Fibroblast of skin of left quadriceps (primary cell): ENCODE measurements at regions not wholly inside any gene's neighbourhood (a gene's known extent, or its start where the extent isn't known, plus 50 kb on each side); places are given as distances from the start of the nearest gene placed in this dataset.

Source experiments
- DNase-seq, 2 experiments: peaks; one replicate each; pipeline ENCODE4 v3.0.0-alpha.2; 2013; ENCODE audit warnings: low read depth in 2 of 2

DNA sequence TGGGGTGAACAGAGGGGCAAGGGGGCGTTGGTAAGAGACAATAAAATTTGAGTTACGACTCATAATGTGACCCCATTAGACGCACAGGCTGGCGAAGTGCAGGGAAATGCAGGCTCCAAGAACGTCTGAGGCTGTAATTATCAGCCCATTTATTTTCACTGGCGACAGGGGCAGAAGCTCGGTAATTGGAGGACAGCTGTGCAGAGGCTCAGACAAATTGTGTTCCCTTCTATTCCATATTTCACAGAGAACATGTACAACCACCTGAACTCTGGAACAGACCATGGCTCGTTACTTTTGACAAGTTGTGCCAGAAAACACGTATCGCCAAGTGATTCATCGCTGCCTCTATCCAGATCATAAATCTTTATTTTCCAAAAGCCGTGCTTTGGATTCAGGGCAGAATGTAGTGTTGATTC, 137.3 kb upstream of the FRMD4A start:
- no peak for DNase-seq

DNA sequence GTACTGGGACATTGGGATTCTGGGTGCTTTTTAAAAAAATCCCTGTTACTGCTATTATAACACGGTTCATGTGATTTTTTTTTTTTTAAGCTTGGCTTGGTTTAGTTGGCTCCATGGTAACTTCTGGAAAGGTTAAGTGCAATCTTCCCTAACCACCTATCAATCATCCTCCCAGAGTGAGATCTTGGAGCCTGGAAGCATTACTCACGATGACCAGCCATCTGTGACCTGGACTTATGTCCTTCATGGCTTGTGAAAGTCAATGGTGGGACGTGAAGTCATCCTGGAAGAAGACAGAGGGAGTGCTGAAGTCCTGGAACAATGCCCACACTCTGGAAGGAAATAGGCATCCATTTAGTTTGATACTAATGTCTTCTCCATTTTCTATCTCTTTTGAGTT, 135.5 kb upstream of the FRMD4A start:
- no peak for DNase-seq

DNA sequence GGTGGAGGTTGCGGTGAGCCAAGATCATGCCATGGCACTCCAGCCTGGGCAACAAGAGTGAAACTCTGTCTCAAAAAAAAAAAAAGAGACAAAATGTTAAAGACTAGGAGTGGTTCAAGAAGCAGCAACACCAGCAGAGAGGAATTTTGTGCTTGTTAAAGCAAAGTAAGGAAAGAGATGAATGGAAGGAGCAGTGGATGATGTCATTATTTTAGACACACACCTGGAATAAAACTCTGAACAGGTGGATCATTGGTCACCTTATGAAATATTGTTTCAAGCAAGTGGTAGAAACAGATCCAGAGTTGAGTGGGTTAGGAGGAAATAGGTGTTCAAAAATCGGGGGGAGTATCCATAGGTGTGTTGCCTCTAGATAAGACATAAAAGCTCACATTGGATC, 129.7 kb upstream of the FRMD4A start:
- no peak for DNase-seq

DNA sequence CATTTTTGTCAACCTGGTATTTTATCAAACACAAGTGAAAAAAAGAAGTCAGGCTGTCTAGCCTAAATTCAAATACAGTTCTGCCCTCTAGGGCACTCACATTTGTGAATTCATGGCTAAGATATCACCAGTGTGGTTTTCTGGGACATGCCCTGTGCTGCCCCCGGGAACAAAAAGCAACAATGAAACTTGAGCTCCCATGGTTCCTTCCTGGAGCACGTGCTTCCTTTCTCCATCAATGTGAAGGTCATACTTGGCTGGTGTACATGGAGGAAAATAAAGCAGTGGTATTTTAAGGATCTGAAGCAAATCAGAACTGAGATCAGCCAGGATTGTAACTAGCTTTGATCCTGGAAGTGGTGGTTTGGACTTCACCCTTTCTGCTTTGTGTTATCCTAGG, 128.9 kb upstream of the FRMD4A start:
- DNase-seq: no peak

- DNase-seq: no peak
Observed at GRCh38 chr10:14456870-14457266, 126.1 kb upstream of the FRMD4A start.

GRCh38 chr10:14456218-14456869, 125.6 kb upstream of the FRMD4A start:
- no peak for DNase-seq

GRCh38 chr10:14454629-14455028, 123.9 kb upstream of the FRMD4A start:
- no peak for DNase-seq

- no peak for DNase-seq
Observed at GRCh38 chr10:14454206-14454605, 123.5 kb upstream of the FRMD4A start.

DNA sequence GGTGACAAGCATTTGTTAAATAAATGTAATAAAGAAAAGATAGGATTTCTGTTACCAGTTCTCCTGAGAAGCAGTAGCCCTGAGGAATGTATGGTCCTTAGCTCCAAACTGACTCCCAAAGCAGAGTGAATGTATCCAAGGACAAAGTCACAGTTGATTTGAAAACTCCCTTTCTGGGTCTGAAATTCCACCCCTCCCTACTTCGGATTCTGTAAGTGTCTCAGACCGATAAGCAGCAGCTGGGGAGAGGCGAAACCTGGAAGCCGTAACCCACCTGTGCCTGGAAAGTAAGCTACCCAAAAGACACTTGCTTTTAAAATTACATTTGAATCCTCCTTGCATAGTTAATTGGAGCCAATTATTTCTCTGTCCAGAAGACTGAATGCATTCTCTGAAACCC, 122.9 kb upstream of the FRMD4A start:
- DNase-seq: no peak

DNA sequence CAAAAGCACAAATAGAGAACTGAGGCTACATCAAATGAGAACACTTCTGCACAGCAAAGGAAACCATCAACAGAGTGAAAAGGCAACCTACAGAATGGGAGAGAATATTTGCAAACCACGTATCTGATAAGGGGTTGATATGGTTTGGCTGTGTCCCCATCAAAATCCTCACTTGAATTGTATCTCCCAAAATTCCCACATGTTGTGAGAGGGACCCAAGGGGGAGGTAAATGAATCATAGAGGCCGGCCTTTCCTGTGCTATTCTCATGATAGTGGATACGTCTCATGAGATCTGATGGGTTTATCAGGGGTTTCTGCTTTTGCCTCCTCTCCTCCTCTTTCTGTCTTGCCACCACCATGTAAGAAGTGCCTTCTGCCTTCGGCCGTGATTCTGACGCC, 120.6 kb upstream of the FRMD4A start:
- no peak for DNase-seq

GRCh38 chr10:14450041-14450491, 119.3 kb upstream of the FRMD4A start:
- DNase-seq: no peak

- DNase-seq: no peak
Observed at GRCh38 chr10:14449293-14449815, 118.6 kb upstream of the FRMD4A start.

- DNase-seq: no peak
Observed at GRCh38 chr10:14448197-14448990, 117.7 kb upstream of the FRMD4A start.

DNA sequence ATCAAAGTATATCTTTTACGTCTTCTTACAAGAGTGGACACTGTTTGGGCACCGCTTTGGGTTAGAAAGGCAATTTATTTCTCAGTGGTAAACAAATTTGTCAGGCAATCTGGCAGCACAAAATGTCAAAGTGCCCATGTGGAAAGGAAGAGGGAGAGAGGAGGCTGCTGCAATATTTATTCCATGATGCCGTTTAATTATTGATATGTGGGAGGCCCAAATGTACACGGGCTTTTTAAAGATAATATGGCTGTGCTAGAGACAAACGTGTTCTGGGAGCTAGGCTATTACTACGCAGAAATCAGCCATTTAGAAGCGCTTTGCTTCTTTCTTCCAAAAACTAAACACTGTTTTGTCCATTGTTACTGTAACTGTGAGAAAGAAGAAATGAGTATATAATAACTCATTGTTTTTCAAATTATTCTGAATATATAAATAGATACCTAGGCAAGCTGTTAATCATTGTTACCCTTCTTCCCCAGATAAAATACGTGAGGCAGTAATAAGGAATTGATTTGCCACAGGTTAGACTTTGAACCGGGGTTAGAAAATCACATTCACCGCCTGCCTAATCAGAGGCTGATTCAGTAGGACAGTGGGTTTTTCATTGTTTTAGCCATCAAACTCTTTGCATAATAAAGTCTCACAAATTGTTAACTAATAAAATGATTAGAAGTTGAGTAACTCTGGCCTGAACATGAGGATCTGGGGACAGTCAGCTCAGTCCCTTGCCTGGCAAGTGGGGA, 116.5 kb upstream of the FRMD4A start:
- no peak for DNase-seq

DNA sequence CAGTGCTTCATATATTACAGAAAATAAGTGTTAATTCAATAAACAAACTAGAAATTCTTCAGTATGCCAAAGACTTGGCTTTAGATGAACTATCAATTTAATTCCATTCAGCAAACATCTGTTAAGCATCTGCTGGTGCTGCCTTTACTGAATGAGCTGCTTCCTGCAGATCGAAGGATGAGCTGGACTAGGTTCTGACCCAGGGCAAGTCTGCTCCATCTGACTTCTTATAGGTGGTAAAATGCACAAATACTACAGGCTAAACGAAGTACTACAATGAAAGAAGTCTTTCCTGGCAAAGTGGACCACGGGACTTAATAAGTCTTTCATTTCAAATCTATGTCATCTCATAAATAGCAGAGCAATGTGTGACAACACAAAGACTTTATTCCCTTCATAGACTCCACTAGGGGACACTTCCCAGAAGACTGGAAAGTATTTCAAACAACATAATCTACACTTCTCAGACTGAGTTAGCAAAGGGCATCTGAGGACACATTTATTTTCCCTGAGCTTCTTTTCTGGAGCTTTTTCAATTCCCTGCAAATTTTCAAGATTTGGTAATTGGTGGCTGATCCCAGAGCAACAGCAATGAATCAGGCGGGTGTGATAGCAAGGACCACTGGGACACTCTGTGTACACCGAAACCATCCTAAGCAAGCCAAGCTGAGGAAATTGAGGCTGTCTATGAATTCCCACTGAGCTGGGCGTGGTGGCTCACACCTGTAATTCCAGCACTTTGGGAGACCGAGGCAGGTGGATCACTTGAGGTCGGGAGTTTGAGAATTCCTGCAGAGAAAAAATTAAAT, 108.9 kb upstream of the FRMD4A start:
- no peak for DNase-seq

GRCh38 chr10:14438576-14438975, 107.9 kb upstream of the FRMD4A start:
- DNase-seq: no peak

GRCh38 chr10:14438057-14438456, 107.3 kb upstream of the FRMD4A start:
- DNase-seq: no peak

DNA sequence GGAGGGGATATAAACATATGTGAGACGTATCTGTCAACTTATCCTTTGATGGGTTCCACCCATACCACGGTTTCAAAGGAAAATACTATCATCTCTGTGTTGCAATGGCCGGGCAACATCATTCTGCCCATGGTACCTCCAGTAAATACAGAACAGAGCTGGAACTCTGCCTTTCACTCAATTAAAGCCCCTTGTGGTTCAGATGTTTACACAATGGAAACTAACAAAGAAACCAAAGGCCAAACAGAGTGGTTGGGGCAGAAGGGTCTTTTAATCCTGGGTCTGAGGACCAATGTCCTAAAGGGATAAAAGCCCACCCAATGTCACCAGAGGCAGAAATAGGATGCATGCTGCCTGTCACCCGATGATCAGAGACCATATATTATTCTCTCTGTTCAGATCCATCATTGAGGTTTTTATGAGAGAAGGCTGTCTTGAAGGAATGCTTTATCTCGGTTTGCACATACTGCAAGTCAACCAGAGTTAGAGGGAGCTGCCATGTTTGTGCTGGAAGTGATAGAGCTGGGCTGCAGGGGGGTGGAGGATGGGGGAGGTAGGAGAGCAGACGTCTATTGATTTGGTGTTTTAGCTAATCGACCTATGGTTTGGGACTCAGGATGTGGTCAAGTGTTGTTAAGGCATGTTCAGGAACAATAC, 105.4 kb upstream of the FRMD4A start:
- no peak for DNase-seq

GRCh38 chr10:14433147-14433546, 102.4 kb upstream of the FRMD4A start:
- DNase-seq: no peak

- DNase-seq: no peak
Observed at GRCh38 chr10:14431868-14432267, 101.1 kb upstream of the FRMD4A start.
